ENCODE measurements at regions not wholly inside any gene's neighbourhood (a gene's known extent, or its start where the extent isn't known, plus 50 kb on each side); places are given as distances from the start of the nearest gene placed in this dataset.

DNA sequence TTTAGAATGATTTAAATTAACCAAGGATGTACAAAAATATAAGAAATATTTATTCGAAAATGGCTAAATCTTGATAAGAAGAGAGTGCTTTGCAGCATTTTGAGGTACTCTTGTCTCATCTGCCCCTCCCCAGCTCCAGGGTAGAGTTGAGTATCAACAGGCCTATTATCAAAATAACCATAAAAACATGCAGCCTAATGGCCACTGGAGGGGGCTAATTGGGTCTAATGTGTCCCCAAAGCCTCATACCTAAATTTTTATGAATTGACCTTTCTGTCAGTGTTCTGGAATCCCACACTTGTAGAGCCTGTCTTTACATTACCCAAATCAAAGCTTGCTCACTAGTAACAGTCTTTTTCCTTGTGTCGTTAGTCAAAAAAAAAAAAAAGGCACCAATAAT is 544.9 kb upstream of the CPXCR1 start:
- TF ChIP-seq, protein P1, sequence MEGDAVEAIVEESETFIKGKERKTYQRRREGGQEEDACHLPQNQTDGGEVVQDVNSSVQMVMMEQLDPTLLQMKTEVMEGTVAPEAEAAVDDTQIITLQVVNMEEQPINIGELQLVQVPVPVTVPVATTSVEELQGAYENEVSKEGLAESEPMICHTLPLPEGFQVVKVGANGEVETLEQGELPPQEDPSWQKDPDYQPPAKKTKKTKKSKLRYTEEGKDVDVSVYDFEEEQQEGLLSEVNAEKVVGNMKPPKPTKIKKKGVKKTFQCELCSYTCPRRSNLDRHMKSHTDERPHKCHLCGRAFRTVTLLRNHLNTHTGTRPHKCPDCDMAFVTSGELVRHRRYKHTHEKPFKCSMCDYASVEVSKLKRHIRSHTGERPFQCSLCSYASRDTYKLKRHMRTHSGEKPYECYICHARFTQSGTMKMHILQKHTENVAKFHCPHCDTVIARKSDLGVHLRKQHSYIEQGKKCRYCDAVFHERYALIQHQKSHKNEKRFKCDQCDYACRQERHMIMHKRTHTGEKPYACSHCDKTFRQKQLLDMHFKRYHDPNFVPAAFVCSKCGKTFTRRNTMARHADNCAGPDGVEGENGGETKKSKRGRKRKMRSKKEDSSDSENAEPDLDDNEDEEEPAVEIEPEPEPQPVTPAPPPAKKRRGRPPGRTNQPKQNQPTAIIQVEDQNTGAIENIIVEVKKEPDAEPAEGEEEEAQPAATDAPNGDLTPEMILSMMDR (conservative IDR thresholded peaks at IDR 0.05) = no peak
- no peak for TF ChIP-seq EZH2 (IDR thresholded peaks at IDR 0.05; ENCODE audit: low read depth)
